ENCODE measurements at regions not wholly inside any gene's neighbourhood (a gene's known extent, or its start where the extent isn't known, plus 50 kb on each side); places are given as distances from the start of the nearest gene placed in this dataset.

GRCh38 chr3:31408720-31409119 is 124.0 kb upstream of the STT3B start:
- no peaks in the 10 kb centered on the region for H3K36me3 ChIP-seq
- no peak for TF ChIP-seq EP300 (IDR thresholded peaks at IDR 0.05)
- TF ChIP-seq CTCF (IDR thresholded peaks at IDR 0.05) = no peak
- TF ChIP-seq POLR2AphosphoS5 (IDR thresholded peaks at IDR 0.05) = no peak
- TF ChIP-seq POLR2A (IDR thresholded peaks at IDR 0.05) = no peak
- WGBS, 5 donors = 84 to 99% (median 94%) methylated on average over 3 of the region's 3 CpGs
- intact Hi-C loops (cut with DNase I; ENCODE audit: low total_unique reads) = no loop called here
- H3K4me1 ChIP-seq = no peaks in the 10 kb centered on the region
- H3K4me3 ChIP-seq = no peak overlapping the region
- DNase-seq = no peak
- H3K27me3 ChIP-seq = no peaks in the 10 kb centered on the region
- no peak overlapping the region for H3K27ac ChIP-seq
- no peaks in the 10 kb centered on the region for H3K9me3 ChIP-seq

- Histone ChIP-seq H3K4me3 (no peak overlapping the region), H3K36me3 (no peaks in the 10 kb centered on the region), H3K9me3 (no peaks in the 10 kb centered on the region), H3K4me1 (no peaks in the 10 kb centered on the region), H3K27me3 (no peaks in the 10 kb centered on the region), H3K27ac (no peak overlapping the region)
- TF ChIP-seq POLR2A (IDR thresholded peaks at IDR 0.05) (no peak), EP300 (IDR thresholded peaks at IDR 0.05) (no peak), POLR2AphosphoS5 (IDR thresholded peaks at IDR 0.05) (no peak), CTCF (IDR thresholded peaks at IDR 0.05) (no peak)
- DNase-seq = no peak
- WGBS, 5 donors = 86 to 91% (median 88%) methylated on average over 4 of the region's 4 CpGs
- intact Hi-C loops (cut with DNase I; ENCODE audit: low total_unique reads) = no loop called here
Measured at GRCh38 chr3:31409389-31409788, 123.3 kb upstream of the STT3B start.

- Histone ChIP-seq H3K27me3 (no peaks in the 10 kb centered on the region), H3K9me3 (no peaks in the 10 kb centered on the region), H3K4me3 (no peak overlapping the region), H3K36me3 (no peaks in the 10 kb centered on the region), H3K4me1 (no peaks in the 10 kb centered on the region), H3K27ac (no peak overlapping the region)
- TF ChIP-seq EP300 (IDR thresholded peaks at IDR 0.05) (no peak), CTCF (IDR thresholded peaks at IDR 0.05) (no peak), POLR2AphosphoS5 (IDR thresholded peaks at IDR 0.05) (no peak), POLR2A (IDR thresholded peaks at IDR 0.05) (no peak)
- no peak for DNase-seq
- intact Hi-C loops (cut with DNase I; ENCODE audit: low total_unique reads) = no loop called here
- WGBS, 5 donors = 89 to 92% (median 91%) methylated on average over 6 of the region's 6 CpGs
Measured at GRCh38 chr3:31409866-31410265, 122.9 kb upstream of the STT3B start.

GRCh38 chr3:31410411-31410810 is 122.3 kb upstream of the STT3B start:
- Histone ChIP-seq H3K36me3 (no peaks in the 10 kb centered on the region), H3K27ac (no peak overlapping the region), H3K4me1 (no peaks in the 10 kb centered on the region), H3K4me3 (no peak overlapping the region), H3K27me3 (no peaks in the 10 kb centered on the region), H3K9me3 (no peaks in the 10 kb centered on the region)
- DNase-seq = no peak
- 74 to 87% (median 81%) methylated on average over 3 of the region's 3 CpGs for WGBS, 5 donors
- TF ChIP-seq EP300 (IDR thresholded peaks at IDR 0.05) = no peak
- no peak for TF ChIP-seq POLR2AphosphoS5 (IDR thresholded peaks at IDR 0.05)
- no peak for TF ChIP-seq POLR2A (IDR thresholded peaks at IDR 0.05)
- no peak for TF ChIP-seq CTCF (IDR thresholded peaks at IDR 0.05)
- intact Hi-C loops (cut with DNase I; ENCODE audit: low total_unique reads) = no loop called here

Measured in stomach (tissue), 8 donors.